Thyroid gland (tissue), 4 donors: ENCODE measurements at regions not wholly inside any gene's neighbourhood (a gene's known extent, or its start where the extent isn't known, plus 50 kb on each side); places are given as distances from the start of the nearest gene placed in this dataset.

Experiments
- POLR2A ChIP-seq, 2 donors: fragments of 450-650 bp; IDR thresholded peaks; one replicate each; pipeline ENCODE4 v1.6.1; 2017; ENCODE audit warnings: antibody characterized with exemption in 2 of 2, mild to moderate bottlenecking in 2 of 2, moderate library complexity in 1 of 2
- TF ChIP-seq, protein P1 (sequence below), 6 experiments: fragments of 200-600 bp in 3 of 6; fragments of 450-650 bp in 3 of 6; sonication (generic) in 3 of 6; IDR thresholded peaks; one replicate each; pipeline ENCODE4 v1.5.1; 2016 to 2019; ENCODE audit warnings: antibody characterized with exemption in 6 of 6, mild to moderate bottlenecking in 2 of 6, inconsistent platforms in 1 of 6, moderate library complexity in 1 of 6

DNA sequence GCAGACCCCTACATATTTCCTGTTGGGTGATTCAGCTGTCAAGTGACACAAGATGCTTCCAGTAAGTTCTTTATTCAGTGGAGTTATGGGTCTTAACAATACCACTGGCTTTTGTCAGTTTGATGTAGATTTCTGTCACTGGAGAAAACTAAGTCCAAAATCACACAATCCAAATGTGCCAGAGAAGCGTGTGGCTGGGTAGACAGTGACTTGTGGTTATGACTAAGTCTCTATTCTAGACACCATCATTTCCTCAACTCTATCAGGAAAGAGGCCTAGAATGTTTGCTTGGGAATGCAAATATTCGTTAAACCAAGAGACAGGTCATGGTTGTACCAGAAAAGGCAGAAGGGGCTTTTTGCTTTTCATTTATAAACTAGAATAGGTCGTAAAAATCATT lies 54.4 kb upstream of the HS3ST1 start:
- TF ChIP-seq, protein P1, sequence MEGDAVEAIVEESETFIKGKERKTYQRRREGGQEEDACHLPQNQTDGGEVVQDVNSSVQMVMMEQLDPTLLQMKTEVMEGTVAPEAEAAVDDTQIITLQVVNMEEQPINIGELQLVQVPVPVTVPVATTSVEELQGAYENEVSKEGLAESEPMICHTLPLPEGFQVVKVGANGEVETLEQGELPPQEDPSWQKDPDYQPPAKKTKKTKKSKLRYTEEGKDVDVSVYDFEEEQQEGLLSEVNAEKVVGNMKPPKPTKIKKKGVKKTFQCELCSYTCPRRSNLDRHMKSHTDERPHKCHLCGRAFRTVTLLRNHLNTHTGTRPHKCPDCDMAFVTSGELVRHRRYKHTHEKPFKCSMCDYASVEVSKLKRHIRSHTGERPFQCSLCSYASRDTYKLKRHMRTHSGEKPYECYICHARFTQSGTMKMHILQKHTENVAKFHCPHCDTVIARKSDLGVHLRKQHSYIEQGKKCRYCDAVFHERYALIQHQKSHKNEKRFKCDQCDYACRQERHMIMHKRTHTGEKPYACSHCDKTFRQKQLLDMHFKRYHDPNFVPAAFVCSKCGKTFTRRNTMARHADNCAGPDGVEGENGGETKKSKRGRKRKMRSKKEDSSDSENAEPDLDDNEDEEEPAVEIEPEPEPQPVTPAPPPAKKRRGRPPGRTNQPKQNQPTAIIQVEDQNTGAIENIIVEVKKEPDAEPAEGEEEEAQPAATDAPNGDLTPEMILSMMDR (IDR thresholded peaks at IDR 0.05): no peak
- TF ChIP-seq POLR2A (IDR thresholded peaks at IDR 0.05): no peak
